GM20000 (cell line): ENCODE measurements at regions not wholly inside any gene's neighbourhood (a gene's known extent, or its start where the extent isn't known, plus 50 kb on each side); places are given as distances from the start of the nearest gene placed in this dataset.

Experiments
- DNase-seq: peaks from one replicate; pipeline ENCODE4 v3.0.0; 2012; ENCODE audit warnings: low spot score
- TF ChIP-seq, protein P1 (sequence below): IDR thresholded peaks from 2 replicates; pipeline ENCODE4 v1.5.1; 2012; ENCODE audit warnings: mild to moderate bottlenecking, control low read depth; ENCODE audit errors: extremely low read depth, missing control alignments

DNA sequence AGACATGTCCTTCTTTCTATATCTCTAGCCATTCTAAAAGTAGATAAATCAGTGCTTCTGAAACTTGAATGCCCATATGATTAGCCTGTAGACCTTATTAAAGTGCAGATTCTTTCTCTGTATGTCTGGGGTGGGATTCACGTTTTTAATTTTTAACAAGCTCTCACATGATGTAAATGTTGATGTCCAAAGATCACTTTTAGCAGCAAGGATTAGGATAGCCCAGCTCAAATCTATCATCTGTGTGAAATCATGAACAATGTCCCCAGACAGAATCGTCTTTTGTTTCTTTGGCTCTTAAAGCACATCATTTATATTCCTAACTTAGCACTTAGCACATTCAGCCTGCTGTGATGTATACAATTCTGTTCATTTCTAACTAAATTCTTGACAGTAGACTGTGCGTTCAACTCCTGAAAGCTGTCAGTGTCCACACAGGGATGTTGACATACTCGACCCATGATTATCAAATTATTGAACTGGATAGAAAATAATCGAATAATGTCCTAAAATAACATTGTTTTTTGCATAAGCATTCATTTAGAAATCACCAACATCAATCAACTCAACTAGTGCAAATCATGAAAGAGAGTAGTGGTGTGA is 102.1 kb upstream of the MLIP start:
- DNase-seq: no peak
- TF ChIP-seq, protein P1, sequence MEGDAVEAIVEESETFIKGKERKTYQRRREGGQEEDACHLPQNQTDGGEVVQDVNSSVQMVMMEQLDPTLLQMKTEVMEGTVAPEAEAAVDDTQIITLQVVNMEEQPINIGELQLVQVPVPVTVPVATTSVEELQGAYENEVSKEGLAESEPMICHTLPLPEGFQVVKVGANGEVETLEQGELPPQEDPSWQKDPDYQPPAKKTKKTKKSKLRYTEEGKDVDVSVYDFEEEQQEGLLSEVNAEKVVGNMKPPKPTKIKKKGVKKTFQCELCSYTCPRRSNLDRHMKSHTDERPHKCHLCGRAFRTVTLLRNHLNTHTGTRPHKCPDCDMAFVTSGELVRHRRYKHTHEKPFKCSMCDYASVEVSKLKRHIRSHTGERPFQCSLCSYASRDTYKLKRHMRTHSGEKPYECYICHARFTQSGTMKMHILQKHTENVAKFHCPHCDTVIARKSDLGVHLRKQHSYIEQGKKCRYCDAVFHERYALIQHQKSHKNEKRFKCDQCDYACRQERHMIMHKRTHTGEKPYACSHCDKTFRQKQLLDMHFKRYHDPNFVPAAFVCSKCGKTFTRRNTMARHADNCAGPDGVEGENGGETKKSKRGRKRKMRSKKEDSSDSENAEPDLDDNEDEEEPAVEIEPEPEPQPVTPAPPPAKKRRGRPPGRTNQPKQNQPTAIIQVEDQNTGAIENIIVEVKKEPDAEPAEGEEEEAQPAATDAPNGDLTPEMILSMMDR: no peak

DNA sequence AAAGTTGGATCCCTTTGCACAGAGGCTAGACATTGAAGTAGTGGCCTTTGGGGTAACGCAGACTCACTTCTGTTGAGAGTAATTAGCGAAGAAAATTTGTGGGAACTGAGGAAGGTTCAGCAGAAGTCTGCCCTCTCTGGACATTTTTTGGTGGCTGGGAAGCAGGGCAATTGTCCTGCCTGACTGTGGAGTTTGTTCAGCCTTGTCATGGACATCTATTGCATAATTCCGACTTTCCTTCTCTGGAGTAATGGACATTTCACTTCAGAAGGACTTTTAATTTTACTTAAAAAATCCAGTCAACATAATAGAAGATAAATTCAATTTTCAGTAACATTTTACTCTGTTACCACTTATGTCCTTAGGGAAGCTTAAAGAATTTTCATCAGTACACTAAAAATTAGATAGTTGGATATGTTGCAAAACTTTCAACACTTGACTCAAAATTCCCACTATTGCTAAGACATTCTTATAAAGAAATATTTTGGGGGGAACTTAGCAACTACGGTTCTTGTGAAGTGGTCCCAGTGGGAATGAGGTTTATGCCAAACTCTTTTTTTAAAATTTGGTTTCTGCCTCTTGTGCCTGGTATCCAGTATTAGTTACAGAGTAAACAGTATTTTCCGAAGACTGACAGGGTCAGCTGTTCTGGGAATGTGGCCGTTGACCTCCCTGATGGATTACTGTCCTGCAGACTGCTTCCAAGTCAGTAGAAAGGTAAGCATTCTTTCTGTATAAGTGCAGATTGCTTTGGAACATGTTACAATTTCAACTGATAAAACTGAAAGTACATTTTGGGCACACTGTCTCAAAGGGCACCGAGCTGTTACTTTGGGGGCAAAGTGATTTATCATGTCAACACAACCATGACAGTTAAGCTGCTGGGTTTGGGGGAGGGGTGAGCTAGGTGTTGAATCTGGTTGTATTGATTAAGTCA is 100.6 kb upstream of the MLIP start:
- DNase-seq: no peak
- TF ChIP-seq, protein P1: no peak

DNA sequence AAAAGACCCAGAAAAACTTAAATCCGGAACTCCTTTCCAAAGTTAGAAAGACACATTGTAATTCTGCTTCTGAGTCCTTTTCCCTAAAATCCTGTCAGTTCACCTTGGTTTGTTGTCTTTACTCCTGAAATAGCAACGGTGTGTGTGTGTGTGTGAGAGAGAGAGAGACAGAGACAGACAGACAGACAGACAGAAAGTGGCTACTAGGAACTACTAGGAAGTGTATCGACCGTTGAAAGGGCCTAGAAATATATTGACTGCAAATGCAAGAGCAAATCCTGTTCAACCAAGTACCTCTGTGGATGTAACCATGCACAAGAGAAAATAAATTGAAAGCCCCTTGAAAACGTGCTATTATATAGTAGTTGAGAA is 100.0 kb upstream of the MLIP start:
- DNase-seq: no peak
- TF ChIP-seq, protein P1: no peak

DNA sequence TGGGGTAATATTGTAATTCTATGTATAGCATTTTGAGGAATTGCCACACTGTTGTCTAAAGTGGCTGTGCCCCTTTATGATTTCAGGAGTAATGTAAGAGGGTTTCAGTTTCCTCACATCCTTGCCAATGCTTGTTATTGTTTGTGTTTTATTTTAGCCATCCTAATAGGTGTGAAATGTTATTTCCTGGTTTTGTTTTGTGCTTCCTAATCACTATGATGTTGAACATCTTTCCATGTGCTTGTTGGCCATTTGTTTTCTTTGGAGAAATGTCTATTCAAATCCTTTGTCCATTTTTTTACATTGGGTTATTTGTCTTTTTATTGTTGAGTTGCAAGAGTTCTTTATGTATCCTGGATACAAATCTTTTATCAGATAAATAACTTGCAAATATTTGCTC is 97.3 kb upstream of the MLIP start:
- no peak for DNase-seq

DNA sequence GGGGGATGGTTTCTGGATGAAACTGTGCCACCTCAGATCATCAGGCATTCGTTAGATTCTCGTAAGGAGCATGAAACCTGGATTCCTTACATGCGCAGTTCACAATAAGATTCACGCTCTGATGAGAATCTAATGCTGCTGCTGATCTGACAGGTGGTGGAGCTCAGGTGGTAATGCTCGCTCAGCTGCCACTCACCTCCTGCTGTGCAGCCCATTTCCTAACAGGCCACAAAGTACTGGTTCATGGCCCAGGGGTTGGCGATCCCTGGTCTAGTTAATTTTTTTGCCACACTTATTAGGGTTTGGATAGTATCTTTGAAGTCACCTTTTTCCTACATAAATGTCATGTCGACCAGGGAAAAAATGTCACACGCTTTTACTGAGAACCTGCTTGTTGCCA is 96.8 kb upstream of the MLIP start:
- no peak for DNase-seq
- TF ChIP-seq, protein P1: no peak

More for the DNA sequence above, 97.3 kb upstream of the MLIP start:
- TF ChIP-seq, protein P1: no peak

DNA sequence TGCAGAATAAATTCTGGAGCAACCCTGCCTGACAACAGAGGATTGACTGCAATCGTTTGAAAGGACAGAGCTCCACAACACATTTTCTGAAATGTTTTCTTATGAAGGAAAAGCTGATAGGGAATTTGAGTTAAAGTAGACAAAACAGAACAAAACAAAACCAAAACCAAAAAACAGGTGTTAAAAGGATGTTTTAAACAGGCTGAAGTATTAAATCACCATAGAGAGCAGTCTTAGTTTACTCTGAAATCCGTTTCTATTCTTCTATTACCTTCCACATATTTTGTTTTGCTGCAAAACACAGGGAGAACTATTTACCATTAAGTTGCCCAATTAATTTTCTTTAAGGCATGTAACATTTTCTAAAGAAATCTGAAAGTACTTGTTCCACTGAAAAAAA is 93.4 kb upstream of the MLIP start:
- TF ChIP-seq, protein P1: no peak
- DNase-seq: no peak

DNA sequence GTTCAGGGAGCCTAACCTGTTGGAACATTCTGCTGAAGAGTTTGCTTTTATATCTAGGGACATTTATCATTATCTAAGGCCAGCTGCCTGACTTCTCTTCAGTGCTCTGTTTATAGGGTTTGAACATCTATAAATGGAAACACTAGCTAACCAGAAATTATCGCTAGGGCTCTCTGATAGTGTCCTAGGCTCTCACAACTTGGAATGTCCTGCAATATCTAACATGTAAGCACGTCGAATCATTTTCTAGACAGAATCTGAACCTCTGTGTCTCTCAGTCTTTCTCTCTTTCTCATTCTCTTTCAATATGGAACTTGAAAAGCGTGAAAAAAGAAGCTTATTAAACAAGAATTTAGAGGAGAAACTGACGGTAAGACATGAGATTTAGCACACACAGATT is 92.5 kb upstream of the MLIP start:
- TF ChIP-seq, protein P1: no peak
- DNase-seq: no peak
